ENCODE measurements at regions not wholly inside any gene's neighbourhood (a gene's known extent, or its start where the extent isn't known, plus 50 kb on each side); places are given as distances from the start of the nearest gene placed in this dataset.

GRCh38 chr6:120010075-120010474 lies 660.5 kb upstream of the MAN1A1 start:
- no peak for TF ChIP-seq CTCF (conservative IDR thresholded peaks at IDR 0.05 in 1 of 2, IDR thresholded peaks at IDR 0.05 in 1 of 2; ENCODE audit: low read depth in 1 of 2, low read length in 2 of 2)
- TF ChIP-seq EZH2 (IDR thresholded peaks at IDR 0.05; ENCODE audit: low read length, missing control alignments), result no peak
